Hepatocyte (in vitro differentiated cells): ENCODE measurements at regions not wholly inside any gene's neighbourhood (a gene's known extent, or its start where the extent isn't known, plus 50 kb on each side); places are given as distances from the start of the nearest gene placed in this dataset.

Experiments
- DNase-seq: peaks from one replicate; pipeline ENCODE4 v3.0.0-alpha.2; 2016; ENCODE audit warnings: low spot score
- H2AFZ ChIP-seq: fragments of 200-600 bp; sonication (generic); 2 replicates; pipeline ENCODE4 v1.6.0; 2016; ENCODE audit warnings: antibody characterized with exemption, mild to moderate bottlenecking
- H3K27ac ChIP-seq: fragments of 200-600 bp; sonication (generic); 2 replicates; pipeline ENCODE4 v1.5.1; 2016; ENCODE audit warnings: mild to moderate bottlenecking
- H3K27me3 ChIP-seq: fragments of 200-600 bp; sonication (generic); 2 replicates; pipeline ENCODE4 v1.6.1; 2016
- H3K36me3 ChIP-seq: fragments of 200-600 bp; sonication (generic); replicated peaks from 2 replicates; pipeline ENCODE4 v1.5.1; 2016; ENCODE audit warnings: low read depth; ENCODE audit not compliant: insufficient read depth
- H3K4me1 ChIP-seq: fragments of 200-600 bp; sonication (generic); 2 replicates; pipeline ENCODE4 v1.5.1; 2016; ENCODE audit warnings: mild to moderate bottlenecking, moderate library complexity; ENCODE audit not compliant: insufficient read depth
- H3K4me2 ChIP-seq: fragments of 200-600 bp; sonication (generic); 2 replicates; pipeline ENCODE4 v1.6.0; 2016
- H3K4me3 ChIP-seq: fragments of 200-600 bp; sonication (generic); 2 replicates; pipeline ENCODE4 v1.5.1; 2016; ENCODE audit warnings: mild to moderate bottlenecking
- H3K79me2 ChIP-seq: fragments of 200-600 bp; sonication (generic); 2 replicates; pipeline ENCODE4 v1.6.0; 2017; ENCODE audit warnings: mild to moderate bottlenecking
- H3K9me2 ChIP-seq: fragments of 200-600 bp; sonication (generic); replicated peaks from 2 replicates; pipeline ENCODE4 v1.6.0; 2017; ENCODE audit warnings: mild to moderate bottlenecking; ENCODE audit not compliant: insufficient read depth
- H3K9me3 ChIP-seq: fragments of 200-600 bp; sonication (generic); 2 replicates; pipeline ENCODE4 v1.5.1; 2016; ENCODE audit warnings: low read depth, mild to moderate bottlenecking
- H4K20me1 ChIP-seq: fragments of 200-600 bp; sonication (generic); 2 replicates; pipeline ENCODE4 v1.6.0; 2016; ENCODE audit warnings: mild to moderate bottlenecking; ENCODE audit not compliant: insufficient read depth, poor library complexity, severe bottlenecking
- EZH2 ChIP-seq: fragments of 200-600 bp; sonication (generic); IDR thresholded peaks from 2 replicates; pipeline ENCODE4 v1.6.1; 2016; ENCODE audit warnings: antibody characterized with exemption, mild to moderate bottlenecking, borderline replicate concordance
- EZH2phosphoT487 ChIP-seq: fragments of 200-600 bp; sonication (generic); IDR thresholded peaks from one replicate; pipeline ENCODE4 v1.6.1; 2018; ENCODE audit warnings: antibody characterized with exemption, mild to moderate bottlenecking, low read depth, moderate library complexity; ENCODE audit not compliant: unreplicated experiment, severe bottlenecking
- WGBS: methylation state at CpG from one replicate; pipeline ENCODE4 v1.1.6; 2016; ENCODE audit warnings: low lambda C conversion rate; ENCODE audit errors: missing lambda C conversion rate; 5-methylcytosine and 5-hydroxymethylcytosine counted together
- TF ChIP-seq, protein P1 (sequence below): fragments of 200-600 bp; sonication (generic); IDR thresholded peaks from 2 replicates; pipeline ENCODE4 v1.5.1; 2016; ENCODE audit warnings: antibody characterized with exemption, mild to moderate bottlenecking; ENCODE audit not compliant: poor library complexity

- peak; percentile 70 for DNase-seq
- Histone ChIP-seq H3K9me3 (no peaks in the 10 kb centered on the region), H3K4me2 (no peak overlapping the region), H3K36me3 (no peaks in the 10 kb centered on the region), H3K9me2 (no peaks in the 10 kb centered on the region), H3K27ac (peak overlapping the region; percentile 32), H3K79me2 (no peaks in the 10 kb centered on the region), H3K27me3 (no peaks in the 10 kb centered on the region), H3K4me3 (no peak overlapping the region), H2AFZ (no peak overlapping the region), H4K20me1 (no peaks in the 10 kb centered on the region), H3K4me1 (peaks cover 5% of the 10 kb centered on the region)
- WGBS = 58% methylated on average over 8 of the region's 8 CpGs
- TF ChIP-seq EZH2phosphoT487 (no peak), EZH2 (no peak)
- TF ChIP-seq, protein P1, sequence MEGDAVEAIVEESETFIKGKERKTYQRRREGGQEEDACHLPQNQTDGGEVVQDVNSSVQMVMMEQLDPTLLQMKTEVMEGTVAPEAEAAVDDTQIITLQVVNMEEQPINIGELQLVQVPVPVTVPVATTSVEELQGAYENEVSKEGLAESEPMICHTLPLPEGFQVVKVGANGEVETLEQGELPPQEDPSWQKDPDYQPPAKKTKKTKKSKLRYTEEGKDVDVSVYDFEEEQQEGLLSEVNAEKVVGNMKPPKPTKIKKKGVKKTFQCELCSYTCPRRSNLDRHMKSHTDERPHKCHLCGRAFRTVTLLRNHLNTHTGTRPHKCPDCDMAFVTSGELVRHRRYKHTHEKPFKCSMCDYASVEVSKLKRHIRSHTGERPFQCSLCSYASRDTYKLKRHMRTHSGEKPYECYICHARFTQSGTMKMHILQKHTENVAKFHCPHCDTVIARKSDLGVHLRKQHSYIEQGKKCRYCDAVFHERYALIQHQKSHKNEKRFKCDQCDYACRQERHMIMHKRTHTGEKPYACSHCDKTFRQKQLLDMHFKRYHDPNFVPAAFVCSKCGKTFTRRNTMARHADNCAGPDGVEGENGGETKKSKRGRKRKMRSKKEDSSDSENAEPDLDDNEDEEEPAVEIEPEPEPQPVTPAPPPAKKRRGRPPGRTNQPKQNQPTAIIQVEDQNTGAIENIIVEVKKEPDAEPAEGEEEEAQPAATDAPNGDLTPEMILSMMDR = peak; percentile 40
Measured at GRCh38 chr7:46131916-46132795, 211.1 kb upstream of the IGFBP3 start.

DNA sequence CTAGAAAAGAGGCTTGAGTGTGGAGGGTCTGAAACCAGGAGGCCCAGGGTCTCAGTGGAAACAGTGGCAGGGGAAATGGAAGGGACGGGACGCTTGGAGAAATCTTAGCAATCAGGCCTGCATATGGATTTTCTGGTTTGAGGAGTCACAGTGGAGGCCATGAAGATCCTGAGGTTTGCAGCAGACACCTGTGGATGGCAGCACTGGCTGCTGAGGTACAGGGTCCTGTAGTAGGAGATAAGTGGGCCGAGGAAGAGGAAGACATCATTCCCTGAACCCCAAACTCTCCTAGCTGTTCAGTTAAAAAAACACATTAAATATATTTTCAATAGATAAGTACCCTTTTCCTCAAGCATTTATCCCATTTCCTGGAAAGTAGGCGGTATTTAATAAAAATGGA lies 208.8 kb upstream of the IGFBP3 start:
- no peak overlapping the region for H3K27ac ChIP-seq
- H3K9me3 ChIP-seq = no peaks in the 10 kb centered on the region
- H3K4me1 ChIP-seq = peaks cover 5% of the 10 kb centered on the region
- H3K4me3 ChIP-seq = no peak overlapping the region
- no peak overlapping the region for H3K4me2 ChIP-seq
- H3K36me3 ChIP-seq = no peaks in the 10 kb centered on the region
- H3K27me3 ChIP-seq = no peaks in the 10 kb centered on the region
- TF ChIP-seq EZH2phosphoT487 = no peak
- TF ChIP-seq EZH2 = no peak
- TF ChIP-seq, protein P1 = no peak
- no peak for DNase-seq
- no peak overlapping the region for H2AFZ ChIP-seq
- H4K20me1 ChIP-seq = no peaks in the 10 kb centered on the region
- 96% methylated on average over 4 of the region's 4 CpGs for WGBS
- H3K79me2 ChIP-seq = no peaks in the 10 kb centered on the region
- no peaks in the 10 kb centered on the region for H3K9me2 ChIP-seq

- no peak overlapping the region for H3K4me2 ChIP-seq
- no peaks in the 10 kb centered on the region for H3K27me3 ChIP-seq
- 91% methylated on average over 2 of the region's 2 CpGs for WGBS
- no peak overlapping the region for H2AFZ ChIP-seq
- H3K4me3 ChIP-seq = no peak overlapping the region
- H3K36me3 ChIP-seq = no peaks in the 10 kb centered on the region
- no peaks in the 10 kb centered on the region for H3K9me2 ChIP-seq
- H3K79me2 ChIP-seq = no peaks in the 10 kb centered on the region
- H3K27ac ChIP-seq = no peak overlapping the region
- peaks cover 5% of the 10 kb centered on the region for H3K4me1 ChIP-seq
- H4K20me1 ChIP-seq = no peaks in the 10 kb centered on the region
- H3K9me3 ChIP-seq = no peaks in the 10 kb centered on the region
- DNase-seq = no peak
- TF ChIP-seq EZH2phosphoT487 (no peak), EZH2 (no peak)
- TF ChIP-seq, protein P1 = no peak
Measured at GRCh38 chr7:46127814-46128213, 206.7 kb upstream of the IGFBP3 start.
